Mesenchymal stem cell (in vitro differentiated cells and primary cell): ENCODE measurements at regions not wholly inside any gene's neighbourhood (a gene's known extent, or its start where the extent isn't known, plus 50 kb on each side); places are given as distances from the start of the nearest gene placed in this dataset.
"Not testable (repeated sequence)": the region's sequence is repeated elsewhere in the genome, so short reads cannot be mapped to it uniquely, and the experiment has no call there.

Source experiments
- DNase-seq: peaks from one replicate; pipeline ENCODE4 v3.0.0-alpha.2; 2013
- H2AFZ ChIP-seq: one replicate; pipeline ENCODE4 v1.6.1; 2013; ENCODE audit warnings: low read depth, mild to moderate bottlenecking, control low read depth, inconsistent platforms, low read length, moderate library complexity
- H2AK5ac ChIP-seq: 2 replicates; pipeline ENCODE4 v1.6.1; 2013; ENCODE audit warnings: low read length, moderate library complexity, mild to moderate bottlenecking, inconsistent platforms; ENCODE audit not compliant: severe bottlenecking
- H2BK120ac ChIP-seq: one replicate; pipeline ENCODE4 v1.6.1; 2013; ENCODE audit warnings: low read depth, mild to moderate bottlenecking, inconsistent platforms, low read length, moderate library complexity
- H2BK12ac ChIP-seq, 2 experiments: one replicate each; pipeline ENCODE4 v1.6.1; 2013; ENCODE audit warnings: inconsistent platforms in 2 of 2, low read length in 2 of 2, mild to moderate bottlenecking in 2 of 2, moderate library complexity in 2 of 2, control low read depth in 1 of 2
- H2BK15ac ChIP-seq: one replicate; pipeline ENCODE4 v1.6.1; 2013; ENCODE audit warnings: mild to moderate bottlenecking, low read depth, inconsistent platforms; ENCODE audit not compliant: poor library complexity, severe bottlenecking
- H2BK5ac ChIP-seq: 2 replicates; pipeline ENCODE4 v1.6.1; 2013; ENCODE audit warnings: low read depth, mild to moderate bottlenecking, low read length, control low read depth, inconsistent platforms; ENCODE audit not compliant: poor library complexity, severe bottlenecking
- H3K14ac ChIP-seq, 2 experiments: one replicate each; pipeline ENCODE4 v1.6.1; 2013; ENCODE audit warnings: inconsistent platforms in 2 of 2, low read length in 2 of 2, control low read depth in 1 of 2, mild to moderate bottlenecking in 1 of 2, moderate library complexity in 1 of 2
- H3K18ac ChIP-seq, 2 experiments: one replicate each; pipeline ENCODE4 v1.6.1; 2013; ENCODE audit warnings: inconsistent platforms in 2 of 2, low read length in 2 of 2, control low read depth in 1 of 2, low read depth in 1 of 2, mild to moderate bottlenecking in 1 of 2
- H3K23ac ChIP-seq, 2 experiments: one replicate each; pipeline ENCODE4 v1.6.1; 2013; ENCODE audit warnings: inconsistent platforms in 2 of 2, low read length in 2 of 2, mild to moderate bottlenecking in 2 of 2, moderate library complexity in 2 of 2, control low read depth in 1 of 2
- H3K27ac ChIP-seq: 2 replicates; pipeline ENCODE4 v1.5.1; 2013; ENCODE audit warnings: mild to moderate bottlenecking, moderate library complexity, low read length, control low read depth, inconsistent platforms; ENCODE audit not compliant: poor library complexity, severe bottlenecking
- H3K27me3 ChIP-seq, 2 experiments: 2 replicates each; pipeline versions ENCODE4 v1.6.1 to v1.7.0; 2013; ENCODE audit warnings: low read length in 2 of 2, mild to moderate bottlenecking in 2 of 2, moderate library complexity in 2 of 2, control low read depth in 1 of 2, inconsistent platforms in 1 of 2; ENCODE audit not compliant: control insufficient read depth in 1 of 2, insufficient read depth in 1 of 2
- H3K36me3 ChIP-seq, 2 experiments: 2 replicates each; pipeline versions ENCODE4 v1.6.1 to v1.7.0; 2013; ENCODE audit warnings: low read length in 2 of 2, control low read depth in 1 of 2, inconsistent platforms in 1 of 2, low read depth in 1 of 2, mild to moderate bottlenecking in 1 of 2; ENCODE audit not compliant: insufficient read depth in 2 of 2, control insufficient read depth in 1 of 2
- H3K4ac ChIP-seq, 2 experiments: one replicate each; pipeline ENCODE4 v1.6.1; 2013; ENCODE audit warnings: inconsistent platforms in 2 of 2, low read length in 2 of 2, mild to moderate bottlenecking in 2 of 2, moderate library complexity in 2 of 2, control low read depth in 1 of 2, low read depth in 1 of 2
- H3K4me1 ChIP-seq: 2 replicates; pipeline ENCODE4 v1.6.1; 2013; ENCODE audit warnings: low read depth, low read length, control low read depth; ENCODE audit not compliant: control insufficient read depth, insufficient read depth
- H3K4me2 ChIP-seq: 2 replicates; pipeline ENCODE4 v1.6.1; 2013; ENCODE audit warnings: low read length, mild to moderate bottlenecking, inconsistent platforms; ENCODE audit not compliant: poor library complexity, severe bottlenecking
- H3K4me3 ChIP-seq, 2 experiments: 2 replicates each; pipeline versions ENCODE4 v1.5.1 to v1.7.0; 2013; ENCODE audit warnings: low read length in 2 of 2, mild to moderate bottlenecking in 2 of 2, control low read depth in 1 of 2, low read depth in 1 of 2; ENCODE audit not compliant: insufficient read depth in 1 of 2
- H3K79me1 ChIP-seq: replicated peaks from 2 replicates; pipeline ENCODE4 v1.6.1; 2013; ENCODE audit warnings: mild to moderate bottlenecking, control low read depth, low read length, inconsistent platforms; ENCODE audit not compliant: poor library complexity, severe bottlenecking
- H3K9ac ChIP-seq: 2 replicates; pipeline ENCODE4 v1.7.0; 2013; ENCODE audit warnings: mild to moderate bottlenecking, low read length, moderate library complexity
- H3K9me3 ChIP-seq: 2 replicates; pipeline ENCODE4 v1.7.0; 2013; ENCODE audit warnings: mild to moderate bottlenecking, low read length; ENCODE audit not compliant: control insufficient read depth
- H4K8ac ChIP-seq: one replicate; pipeline ENCODE4 v1.6.1; 2013; ENCODE audit warnings: inconsistent platforms, mild to moderate bottlenecking, low read length, moderate library complexity
- H4K91ac ChIP-seq: one replicate; pipeline ENCODE4 v1.6.1; 2013; ENCODE audit warnings: mild to moderate bottlenecking, low read length, inconsistent platforms
- WGBS: methylation state at CpG from one replicate; pipeline ENCODE4 v1.1.7; 2013; ENCODE audit warnings: mixed read lengths; 5-methylcytosine and 5-hydroxymethylcytosine counted together

- no peak for DNase-seq
- Histone ChIP-seq H2BK12ac (no peak overlapping the region), H2AFZ (no peak overlapping the region), H3K36me3 (no peaks in the 10 kb centered on the region), H3K27me3 (no peaks in the 10 kb centered on the region), H3K79me1 (no peaks in the 10 kb centered on the region), H3K18ac (no peak overlapping the region), H4K91ac (no peak overlapping the region), H3K23ac (no peak overlapping the region), H2BK5ac (no peak overlapping the region), H3K4me2 (no peak overlapping the region), H2AK5ac (no peak overlapping the region), H2BK15ac (no peak overlapping the region), H3K14ac (no peak overlapping the region), H3K4ac (no peak overlapping the region), H2BK120ac (no peak overlapping the region), H3K9me3 (no peaks in the 10 kb centered on the region), H3K9ac (no peak overlapping the region), H3K27ac (no peak overlapping the region), H3K4me3 (no peak overlapping the region), H3K4me1 (no peaks in the 10 kb centered on the region), H4K8ac (no peak overlapping the region)
- 81% methylated on average over 1 of the region's 1 CpG for WGBS
These were observed 1435.6 kb downstream of the STIM2 start for GRCh38 chr4:28296239-28296638.

- Histone ChIP-seq H3K4me1 (no peaks in the 10 kb centered on the region), H2BK15ac (no peak overlapping the region), H3K4me2 (no peak overlapping the region), H4K8ac (no peak overlapping the region), H2BK12ac (no peak overlapping the region), H3K27ac (no peak overlapping the region), H3K36me3 (no peaks in the 10 kb centered on the region), H3K18ac (no peak overlapping the region), H2BK120ac (no peak overlapping the region), H3K27me3 (no peaks in the 10 kb centered on the region), H3K9ac (no peak overlapping the region), H3K4ac (no peak overlapping the region), H3K23ac (no peak overlapping the region), H4K91ac (no peak overlapping the region), H2AFZ (no peak overlapping the region), H3K9me3 (no peaks in the 10 kb centered on the region), H3K14ac (no peak overlapping the region), H3K79me1 (no peaks in the 10 kb centered on the region), H2BK5ac (no peak overlapping the region), H3K4me3 (no peak overlapping the region), H2AK5ac (no peak overlapping the region)
- no CpG with 5 or more reads among the region's 2 CpGs for WGBS
- DNase-seq = no peak
These were observed 1450.3 kb downstream of the STIM2 start for GRCh38 chr4:28310926-28311325.

GRCh38 chr4:28312497-28312896, 1451.9 kb downstream of the STIM2 start:
- H3K27ac ChIP-seq, H3K4me2 ChIP-seq, H3K4ac ChIP-seq, H4K91ac ChIP-seq, H2AFZ ChIP-seq, H3K9ac ChIP-seq, DNase-seq, H3K27me3 ChIP-seq, H2BK15ac ChIP-seq, H2BK5ac ChIP-seq, H3K9me3 ChIP-seq, H3K79me1 ChIP-seq, H3K14ac ChIP-seq, H3K18ac ChIP-seq, H3K36me3 ChIP-seq, H2BK120ac ChIP-seq, H2BK12ac ChIP-seq, H4K8ac ChIP-seq, H3K4me1 ChIP-seq, H2AK5ac ChIP-seq, H3K4me3 ChIP-seq, H3K23ac ChIP-seq: not testable (repeated sequence)
- WGBS = 90% methylated on average over 8 of the region's 11 CpGs

GRCh38 chr4:28313729-28314713, 1453.4 kb downstream of the STIM2 start:
- H3K4me2 ChIP-seq = no peak overlapping the region
- H3K9me3 ChIP-seq = no peaks in the 10 kb centered on the region
- H2BK5ac ChIP-seq = no peak overlapping the region
- no peak overlapping the region for H4K8ac ChIP-seq
- H3K79me1 ChIP-seq = no peaks in the 10 kb centered on the region
- no peak overlapping the region for H3K14ac ChIP-seq
- H2BK12ac ChIP-seq = no peak overlapping the region
- H3K27me3 ChIP-seq = no peaks in the 10 kb centered on the region
- H2BK120ac ChIP-seq = no peak overlapping the region
- no peaks in the 10 kb centered on the region for H3K4me1 ChIP-seq
- no CpG with 5 or more reads among the region's 2 CpGs for WGBS
- no peak overlapping the region for H2AFZ ChIP-seq
- H3K36me3 ChIP-seq = no peaks in the 10 kb centered on the region
- no peak overlapping the region for H3K4ac ChIP-seq
- no peak overlapping the region for H3K23ac ChIP-seq
- H2AK5ac ChIP-seq = no peak overlapping the region
- H3K18ac ChIP-seq = no peak overlapping the region
- no peak overlapping the region for H3K4me3 ChIP-seq
- no peak overlapping the region for H3K27ac ChIP-seq
- no peak overlapping the region for H3K9ac ChIP-seq
- DNase-seq = no peak
- H4K91ac ChIP-seq = no peak overlapping the region
- H2BK15ac ChIP-seq = no peak overlapping the region
